AG10803 (cell line): ENCODE measurements at regions not wholly inside any gene's neighbourhood (a gene's known extent, or its start where the extent isn't known, plus 50 kb on each side); places are given as distances from the start of the nearest gene placed in this dataset.

ENCODE experiments used
- DNase-seq: peaks from one replicate; pipeline ENCODE4 v3.0.0; 2010; ENCODE audit warnings: low read depth
- H3K4me3 ChIP-seq: 2 replicates; pipeline ENCODE4 v1.5.1; 2011; ENCODE audit warnings: mild to moderate bottlenecking, low read length, control low read depth
- TF ChIP-seq, protein P1 (sequence below): conservative IDR thresholded peaks from 2 replicates; pipeline ENCODE4 v1.5.1; 2011; ENCODE audit warnings: mild to moderate bottlenecking, low read length, control low read depth, inconsistent platforms

- DNase-seq, result no peak
- TF ChIP-seq, protein P1, sequence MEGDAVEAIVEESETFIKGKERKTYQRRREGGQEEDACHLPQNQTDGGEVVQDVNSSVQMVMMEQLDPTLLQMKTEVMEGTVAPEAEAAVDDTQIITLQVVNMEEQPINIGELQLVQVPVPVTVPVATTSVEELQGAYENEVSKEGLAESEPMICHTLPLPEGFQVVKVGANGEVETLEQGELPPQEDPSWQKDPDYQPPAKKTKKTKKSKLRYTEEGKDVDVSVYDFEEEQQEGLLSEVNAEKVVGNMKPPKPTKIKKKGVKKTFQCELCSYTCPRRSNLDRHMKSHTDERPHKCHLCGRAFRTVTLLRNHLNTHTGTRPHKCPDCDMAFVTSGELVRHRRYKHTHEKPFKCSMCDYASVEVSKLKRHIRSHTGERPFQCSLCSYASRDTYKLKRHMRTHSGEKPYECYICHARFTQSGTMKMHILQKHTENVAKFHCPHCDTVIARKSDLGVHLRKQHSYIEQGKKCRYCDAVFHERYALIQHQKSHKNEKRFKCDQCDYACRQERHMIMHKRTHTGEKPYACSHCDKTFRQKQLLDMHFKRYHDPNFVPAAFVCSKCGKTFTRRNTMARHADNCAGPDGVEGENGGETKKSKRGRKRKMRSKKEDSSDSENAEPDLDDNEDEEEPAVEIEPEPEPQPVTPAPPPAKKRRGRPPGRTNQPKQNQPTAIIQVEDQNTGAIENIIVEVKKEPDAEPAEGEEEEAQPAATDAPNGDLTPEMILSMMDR, result no peak
- H3K4me3 ChIP-seq, result no peak overlapping the region
Measured at GRCh38 chr20:52098186-52098585, 93.4 kb downstream of the ZFP64 start.

GRCh38 chr20:52096117-52096516 lies 95.5 kb downstream of the ZFP64 start:
- TF ChIP-seq, protein P1, result no peak
- DNase-seq, result no peak
- no peak overlapping the region for H3K4me3 ChIP-seq

DNA sequence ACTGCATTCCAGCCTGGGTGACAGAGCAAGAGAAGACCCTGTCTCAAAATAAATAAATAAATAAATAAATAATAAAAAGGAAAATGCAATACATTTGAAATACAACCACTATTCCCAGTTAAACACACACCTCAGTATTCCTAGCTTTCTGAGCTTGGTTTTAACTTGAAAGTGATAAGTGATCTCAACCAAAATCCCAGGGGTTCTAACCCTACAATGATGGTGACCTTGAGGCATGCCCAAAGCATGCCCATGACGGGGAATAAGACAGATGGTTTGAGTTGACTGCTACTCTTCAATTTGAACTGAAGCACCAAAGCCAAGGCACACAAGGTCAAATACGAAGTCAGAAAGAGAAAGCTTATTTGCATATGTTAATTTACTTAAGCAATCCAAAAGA lies 96.9 kb downstream of the ZFP64 start:
- TF ChIP-seq, protein P1, result no peak
- DNase-seq, result no peak
- H3K4me3 ChIP-seq, result no peak overlapping the region

GRCh38 chr20:52093575-52093974 lies 98.0 kb downstream of the ZFP64 start:
- TF ChIP-seq, protein P1, result no peak
- DNase-seq, result no peak
- H3K4me3 ChIP-seq, result no peak overlapping the region

- TF ChIP-seq, protein P1, result no peak
- no peak overlapping the region for H3K4me3 ChIP-seq
- no peak for DNase-seq
Measured at GRCh38 chr20:52090035-52090434, 101.5 kb downstream of the ZFP64 start.

GRCh38 chr20:52087471-52087870 lies 104.1 kb downstream of the ZFP64 start:
- H3K4me3 ChIP-seq, result no peak overlapping the region
- TF ChIP-seq, protein P1, result no peak
- DNase-seq, result peak; percentile 8

GRCh38 chr20:52086878-52087277 lies 104.7 kb downstream of the ZFP64 start:
- no peak overlapping the region for H3K4me3 ChIP-seq
- TF ChIP-seq, protein P1, result no peak
- DNase-seq, result no peak
